B cell (primary cell): ENCODE measurements at regions not wholly inside any gene's neighbourhood (a gene's known extent, or its start where the extent isn't known, plus 50 kb on each side); places are given as distances from the start of the nearest gene placed in this dataset.

Experiments used
- ATAC-seq: fragments of 200-7000 bp; cut with Tn5 transposase; one replicate; pipeline ENCODE4 v1.10.0; 2021; ENCODE audit warnings: low read depth, mild to moderate bottlenecking, moderate number of reproducible peaks, moderate library complexity
- CTCF ChIA-PET: fragments of 350-600 bp; sonication (Branson Sonifier 250); formaldehyde crosslinking; loops from one replicate; lab custom pipeline; 2021; ENCODE audit warnings: antibody characterized with exemption, inconsistent platforms; lab: Charles Lee
- POLR2A ChIA-PET: fragments of 350-600 bp; sonication (Branson Sonifier 250); formaldehyde crosslinking; loops from one replicate; lab custom pipeline; 2021; ENCODE audit warnings: antibody characterized with exemption; lab: Charles Lee
- DNase-seq: peaks from one replicate; pipeline ENCODE4 v3.0.0; 2013
- H2AFZ ChIP-seq: 2 replicates; pipeline ENCODE4 v1.6.1; 2012; ENCODE audit warnings: mild to moderate bottlenecking, low read depth, low read length; ENCODE audit not compliant: insufficient read depth, poor library complexity, severe bottlenecking
- H3K27ac ChIP-seq, 2 donors: 1 replicate in 1 of 2; 2 replicates in 1 of 2; pipeline ENCODE4 v1.5.1; 2012 to 2013; ENCODE audit warnings: low read length in 2 of 2, mild to moderate bottlenecking in 2 of 2, moderate library complexity in 1 of 2
- H3K27me3 ChIP-seq, 4 experiments: fragments of 200-600 bp in 1 of 4; sonication (generic) in 1 of 4; replicated peaks in 1 of 4; 1 replicate in 2 of 4; 2 replicates in 2 of 4; pipeline versions ENCODE4 v1.6.1 to v1.7.0; 2013 to 2016; ENCODE audit warnings: low read length in 3 of 4, mild to moderate bottlenecking in 2 of 4, mixed read lengths in 1 of 4, moderate library complexity in 1 of 4; ENCODE audit not compliant: insufficient read depth in 4 of 4, control insufficient read depth in 3 of 4; ENCODE audit errors: control extremely low read depth in 1 of 4
- H3K36me3 ChIP-seq, 2 experiments: replicated peaks in 1 of 2; 1 replicate in 1 of 2; 2 replicates in 1 of 2; pipeline versions ENCODE4 v1.6.1 to v1.7.1; 2013; ENCODE audit warnings: low read length in 1 of 2; ENCODE audit not compliant: insufficient read depth in 2 of 2, control insufficient read depth in 1 of 2; ENCODE audit errors: control extremely low read depth in 1 of 2, extremely low read depth in 1 of 2
- H3K4me1 ChIP-seq, 2 donors: fragments of 200-600 bp in 1 of 2; sonication (generic) in 1 of 2; 1 replicate in 1 of 2; 2 replicates in 1 of 2; pipeline versions ENCODE4 v1.5.1 to v1.6.1; 2013 to 2017; ENCODE audit warnings: low read length in 2 of 2; ENCODE audit not compliant: control insufficient read depth in 2 of 2, insufficient read depth in 2 of 2
- H3K4me2 ChIP-seq: replicated peaks from 2 replicates; pipeline ENCODE3; 2012; ENCODE audit warnings: mild to moderate bottlenecking, low read depth, low read length; ENCODE audit not compliant: poor library complexity, severe bottlenecking
- H3K4me3 ChIP-seq, 5 experiments: fragments of 200-600 bp in 1 of 5; sonication (generic) in 1 of 5; 1 replicate in 3 of 5; 2 replicates in 2 of 5; pipeline versions ENCODE4 v1.5.1 to v1.7.0; 2011 to 2016; ENCODE audit warnings: low read length in 4 of 5, mild to moderate bottlenecking in 4 of 5, low read depth in 2 of 5, control low read depth in 1 of 5, moderate library complexity in 1 of 5; ENCODE audit not compliant: insufficient read depth in 1 of 5; ENCODE audit errors: control extremely low read depth in 1 of 5, extremely low read depth in 1 of 5
- H3K79me2 ChIP-seq: fragments of 200-600 bp; sonication (generic); one replicate; pipeline ENCODE4 v1.6.0; 2016; ENCODE audit warnings: low read length; ENCODE audit not compliant: control insufficient read depth, insufficient read depth
- H3K9ac ChIP-seq: fragments of 200-600 bp; sonication (generic); 2 replicates; pipeline ENCODE4 v1.6.1; 2017; ENCODE audit warnings: mild to moderate bottlenecking, low read length, moderate library complexity
- H3K9me3 ChIP-seq, 3 donors: one replicate each; pipeline versions ENCODE4 v1.6.1 to v1.7.1; 2013; ENCODE audit warnings: low read length in 2 of 3; ENCODE audit not compliant: control insufficient read depth in 2 of 3, insufficient read depth in 1 of 3; ENCODE audit errors: control extremely low read depth in 1 of 3
- H4K20me1 ChIP-seq: 2 replicates; pipeline ENCODE4 v1.6.0; 2012; ENCODE audit warnings: mild to moderate bottlenecking, low read length; ENCODE audit not compliant: insufficient read depth, control insufficient read depth, poor library complexity, severe bottlenecking
- H3K27ac Mint-ChIP-seq: one replicate; pipeline ENCODE4 v1.8.0; 2021; ENCODE audit warnings: mixed read lengths
- H3K27me3 Mint-ChIP-seq: one replicate; pipeline ENCODE4 v1.8.0; 2021; ENCODE audit warnings: mixed read lengths
- H3K4me1 Mint-ChIP-seq: one replicate; pipeline ENCODE4 v1.8.0; 2021; ENCODE audit warnings: mixed read lengths
- H3K4me3 Mint-ChIP-seq: one replicate; pipeline ENCODE4 v1.8.0; 2021; ENCODE audit warnings: mixed read lengths
- H3K9me3 Mint-ChIP-seq: one replicate; pipeline ENCODE4 v1.8.0; 2022; ENCODE audit warnings: mixed read lengths; ENCODE audit not compliant: insufficient read depth
- CTCF ChIP-seq: fragments of 200-600 bp; IDR thresholded peaks from one replicate; pipeline ENCODE4 v1.8.0; 2022; ENCODE audit warnings: antibody characterized with exemption, mild to moderate bottlenecking
- EZH2 ChIP-seq: IDR thresholded peaks from 2 replicates; pipeline ENCODE4 v1.6.1; 2012; ENCODE audit warnings: borderline replicate concordance, low read depth, mild to moderate bottlenecking, moderate library complexity, low read length; ENCODE audit not compliant: insufficient read depth, poor library complexity, severe bottlenecking
- WGBS: methylation state at CpG from one replicate; pipeline ENCODE4 v1.1.5; 2013; ENCODE audit warnings: missing lambda C conversion rate; ENCODE audit not compliant: insufficient coverage; 5-methylcytosine and 5-hydroxymethylcytosine counted together
- intact Hi-C: fragments of 100-400 bp; cut with micrococcal nuclease; formaldehyde crosslinking; loops from one replicate; pipeline ENCODE4 v1.10.0; 2022

DNA sequence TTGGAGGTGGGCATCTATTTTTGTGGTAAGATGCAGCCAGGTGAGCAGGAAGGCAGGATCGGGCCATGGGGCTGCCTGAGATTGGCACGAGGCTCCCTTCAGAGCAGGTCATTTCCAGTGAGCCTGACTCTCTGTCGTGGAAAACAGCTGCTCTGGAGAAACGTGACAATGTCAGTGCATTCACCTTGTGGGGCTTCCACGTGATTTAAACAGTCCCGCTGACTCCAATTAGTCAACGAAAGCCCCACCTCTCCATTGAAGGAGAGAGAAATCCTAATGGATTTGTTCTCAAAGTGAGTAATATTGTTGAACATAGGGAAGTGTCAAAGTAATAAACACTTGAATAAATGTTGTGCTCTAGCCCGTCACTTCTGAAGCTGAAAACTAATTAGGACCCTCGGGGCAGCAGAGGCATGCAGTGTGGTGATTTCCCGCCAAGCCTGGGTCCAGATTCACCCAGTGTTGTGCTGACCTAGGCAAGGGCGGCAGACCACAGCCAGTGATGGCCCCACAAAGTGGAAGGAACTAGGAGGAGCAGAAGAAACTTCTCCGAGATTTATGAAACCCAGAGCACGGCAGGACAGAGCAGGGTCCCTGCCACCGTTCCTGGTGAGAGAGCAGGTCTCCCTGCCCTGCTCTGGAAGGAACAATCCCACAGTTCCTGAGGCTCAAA, 172.5 kb upstream of the C1orf174 start:
- Histone ChIP-seq H3K36me3 (no peaks in the 10 kb centered on the region), H4K20me1 (no peaks in the 10 kb centered on the region), H3K79me2 (no peaks in the 10 kb centered on the region), H3K9ac (no peak overlapping the region), H3K27me3 (peaks cover 0 to 6% (median 0%) of the 10 kb centered on the region in 4 experiments), H3K4me1 (no peaks in the 10 kb centered on the region), H3K27ac (no peak overlapping the region), H3K4me3 (no peak overlapping the region), H3K4me2 (no peak overlapping the region), H3K9me3 (peaks cover 0 to 12% (median 0%) of the 10 kb centered on the region in 3 donors), H2AFZ (no peak overlapping the region)
- ChIA-PET POLR2A (interaction anchor here (0.6 kb wide), 2 partner anchors 9 to 39 kb away, joined by 4 to 6 read pairs; no protein-coding TSS in a partner anchor), CTCF (no interaction called here)
- intact Hi-C loops = no loop called here
- peaks cover 24% of the 10 kb centered on the region for H3K27me3 Mint-ChIP-seq
- DNase-seq (no peak), ATAC-seq (no peak)
- no peak overlapping the region for H3K4me3 Mint-ChIP-seq
- H3K27ac Mint-ChIP-seq = no peak overlapping the region
- H3K4me1 Mint-ChIP-seq = no peaks in the 10 kb centered on the region
- WGBS = 63% methylated on average over 10 of the region's 14 CpGs
- H3K9me3 Mint-ChIP-seq = no peaks in the 10 kb centered on the region
- TF ChIP-seq CTCF (no peak), EZH2 (no peak)

DNA sequence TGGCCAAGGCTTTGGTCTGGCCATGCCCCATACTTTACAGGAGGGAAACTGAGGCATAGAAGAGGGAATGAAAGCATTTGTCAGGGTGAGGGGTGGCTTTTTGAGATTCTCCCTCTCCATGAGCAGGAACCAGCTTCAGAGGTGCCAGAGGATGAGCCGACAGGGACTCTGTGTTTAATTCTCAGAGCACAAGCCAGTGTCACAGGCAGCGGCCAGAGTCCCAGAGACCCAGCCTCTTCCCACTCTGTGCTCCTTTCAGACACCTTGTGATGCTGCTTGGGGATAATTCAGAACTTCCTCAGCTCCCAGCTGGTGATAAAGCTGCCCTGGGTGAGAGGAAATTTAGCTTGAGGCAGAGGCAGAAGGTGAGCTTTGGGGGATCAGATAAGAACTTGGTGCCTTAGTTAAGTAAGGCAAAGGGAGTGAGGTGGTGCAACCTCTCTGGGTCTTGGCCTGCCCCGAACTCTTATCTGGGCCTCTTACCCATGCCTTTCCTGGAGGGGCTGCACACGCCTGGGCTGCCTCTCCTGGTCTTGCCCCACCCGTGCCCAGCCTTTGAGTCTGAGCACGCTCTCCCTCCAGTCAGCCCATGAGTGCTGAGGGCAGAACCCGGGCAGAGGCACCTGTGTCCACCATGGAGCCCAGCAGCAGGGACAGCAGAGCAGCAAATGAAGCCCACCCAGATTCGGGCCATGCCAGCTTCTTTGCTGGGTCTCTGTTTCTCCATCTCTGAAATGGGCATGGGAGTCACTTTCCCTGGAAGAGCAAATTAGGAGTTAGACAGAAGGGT, 175.6 kb upstream of the C1orf174 start:
- no peaks in the 10 kb centered on the region for H3K36me3 ChIP-seq
- no peaks in the 10 kb centered on the region for H3K4me1 ChIP-seq
- WGBS = 83% methylated on average over 7 of the region's 8 CpGs
- no peak overlapping the region for H3K9ac ChIP-seq
- H3K27ac ChIP-seq = no peak overlapping the region
- Mint-ChIP-seq H3K9me3 (no peaks in the 10 kb centered on the region), H3K27ac (no peak overlapping the region), H3K4me1 (no peaks in the 10 kb centered on the region), H3K4me3 (no peak overlapping the region), H3K27me3 (peaks cover 25% of the 10 kb centered on the region)
- no peak overlapping the region for H2AFZ ChIP-seq
- H3K9me3 ChIP-seq = peaks cover 0 to 16% (median 0%) of the 10 kb centered on the region in 3 donors
- ATAC-seq (no peak), DNase-seq (no peak)
- H3K4me2 ChIP-seq = no peak overlapping the region
- peaks cover 0 to 6% (median 0%) of the 10 kb centered on the region in 4 experiments for H3K27me3 ChIP-seq
- no peak overlapping the region for H3K4me3 ChIP-seq
- CTCF ChIA-PET = no interaction called here
- POLR2A ChIA-PET = no interaction called here
- H3K79me2 ChIP-seq = no peaks in the 10 kb centered on the region
- TF ChIP-seq CTCF (no peak), EZH2 (no peak)
- intact Hi-C loops = no loop called here
- no peaks in the 10 kb centered on the region for H4K20me1 ChIP-seq
